OCI-LY1 (cell line): ENCODE measurements at regions not wholly inside any gene's neighbourhood (a gene's known extent, or its start where the extent isn't known, plus 50 kb on each side); places are given as distances from the start of the nearest gene placed in this dataset.

Experiments
- EZH2 ChIP-seq: fragments of 200-600 bp; sonication (generic), shearing (Covaris generic); IDR thresholded peaks from 2 replicates; pipeline ENCODE4 v1.8.0; 2017; ENCODE audit warnings: borderline replicate concordance, mixed run types, mild to moderate bottlenecking, antibody characterized with exemption, low read length, moderate library complexity, mixed read lengths
- TF ChIP-seq, protein P1 (sequence below): fragments of 200-600 bp; sonication (generic), shearing (Covaris generic); IDR thresholded peaks from 2 replicates; pipeline ENCODE4 v1.5.1; 2017; ENCODE audit warnings: mild to moderate bottlenecking, antibody characterized with exemption, low read length, moderate library complexity, mixed read lengths

DNA sequence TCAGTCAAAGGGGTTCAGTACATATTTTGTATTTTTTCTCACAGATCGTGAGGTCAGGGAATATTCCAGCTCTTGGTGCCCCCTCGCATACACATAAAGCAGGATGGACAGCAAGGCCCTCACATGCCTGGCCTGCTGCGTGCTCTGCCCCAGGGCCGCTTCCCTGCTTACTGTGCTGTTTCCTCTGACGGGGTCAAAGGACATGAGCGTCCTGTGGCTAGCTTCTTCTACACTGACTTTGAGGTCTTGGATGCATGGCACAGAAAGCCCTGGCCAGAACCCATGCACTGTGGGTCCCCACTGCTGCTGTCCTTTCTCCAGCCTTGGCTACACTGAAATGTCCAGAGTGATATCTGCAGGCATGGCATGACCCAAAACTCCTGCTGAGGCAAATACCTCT is 92.5 kb upstream of the GGTLC1 start:
- no peak for TF ChIP-seq EZH2
- TF ChIP-seq, protein P1, sequence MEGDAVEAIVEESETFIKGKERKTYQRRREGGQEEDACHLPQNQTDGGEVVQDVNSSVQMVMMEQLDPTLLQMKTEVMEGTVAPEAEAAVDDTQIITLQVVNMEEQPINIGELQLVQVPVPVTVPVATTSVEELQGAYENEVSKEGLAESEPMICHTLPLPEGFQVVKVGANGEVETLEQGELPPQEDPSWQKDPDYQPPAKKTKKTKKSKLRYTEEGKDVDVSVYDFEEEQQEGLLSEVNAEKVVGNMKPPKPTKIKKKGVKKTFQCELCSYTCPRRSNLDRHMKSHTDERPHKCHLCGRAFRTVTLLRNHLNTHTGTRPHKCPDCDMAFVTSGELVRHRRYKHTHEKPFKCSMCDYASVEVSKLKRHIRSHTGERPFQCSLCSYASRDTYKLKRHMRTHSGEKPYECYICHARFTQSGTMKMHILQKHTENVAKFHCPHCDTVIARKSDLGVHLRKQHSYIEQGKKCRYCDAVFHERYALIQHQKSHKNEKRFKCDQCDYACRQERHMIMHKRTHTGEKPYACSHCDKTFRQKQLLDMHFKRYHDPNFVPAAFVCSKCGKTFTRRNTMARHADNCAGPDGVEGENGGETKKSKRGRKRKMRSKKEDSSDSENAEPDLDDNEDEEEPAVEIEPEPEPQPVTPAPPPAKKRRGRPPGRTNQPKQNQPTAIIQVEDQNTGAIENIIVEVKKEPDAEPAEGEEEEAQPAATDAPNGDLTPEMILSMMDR = no peak
